DND-41 (cell line): ENCODE measurements at regions not wholly inside any gene's neighbourhood (a gene's known extent, or its start where the extent isn't known, plus 50 kb on each side); places are given as distances from the start of the nearest gene placed in this dataset.
"Not testable (repeated sequence)": the region's sequence is repeated elsewhere in the genome, so short reads cannot be mapped to it uniquely, and the experiment has no call there.

Source experiments
- EZH2 ChIP-seq: IDR thresholded peaks from 3 replicates; pipeline ENCODE4 v1.6.1; 2012; ENCODE audit warnings: borderline replicate concordance, low read depth, mild to moderate bottlenecking, moderate library complexity, low read length, inconsistent platforms; ENCODE audit not compliant: severe bottlenecking
- TF ChIP-seq, protein P1 (sequence below): IDR thresholded peaks from 2 replicates; pipeline ENCODE4 v1.5.1; 2012; ENCODE audit warnings: borderline replicate concordance, low read length, moderate library complexity, mild to moderate bottlenecking; ENCODE audit not compliant: poor library complexity, severe bottlenecking; ENCODE audit errors: extremely low read depth

GRCh38 chr14:48258703-48259102 is 583.3 kb upstream of the MDGA2 start:
- TF ChIP-seq, protein P1, sequence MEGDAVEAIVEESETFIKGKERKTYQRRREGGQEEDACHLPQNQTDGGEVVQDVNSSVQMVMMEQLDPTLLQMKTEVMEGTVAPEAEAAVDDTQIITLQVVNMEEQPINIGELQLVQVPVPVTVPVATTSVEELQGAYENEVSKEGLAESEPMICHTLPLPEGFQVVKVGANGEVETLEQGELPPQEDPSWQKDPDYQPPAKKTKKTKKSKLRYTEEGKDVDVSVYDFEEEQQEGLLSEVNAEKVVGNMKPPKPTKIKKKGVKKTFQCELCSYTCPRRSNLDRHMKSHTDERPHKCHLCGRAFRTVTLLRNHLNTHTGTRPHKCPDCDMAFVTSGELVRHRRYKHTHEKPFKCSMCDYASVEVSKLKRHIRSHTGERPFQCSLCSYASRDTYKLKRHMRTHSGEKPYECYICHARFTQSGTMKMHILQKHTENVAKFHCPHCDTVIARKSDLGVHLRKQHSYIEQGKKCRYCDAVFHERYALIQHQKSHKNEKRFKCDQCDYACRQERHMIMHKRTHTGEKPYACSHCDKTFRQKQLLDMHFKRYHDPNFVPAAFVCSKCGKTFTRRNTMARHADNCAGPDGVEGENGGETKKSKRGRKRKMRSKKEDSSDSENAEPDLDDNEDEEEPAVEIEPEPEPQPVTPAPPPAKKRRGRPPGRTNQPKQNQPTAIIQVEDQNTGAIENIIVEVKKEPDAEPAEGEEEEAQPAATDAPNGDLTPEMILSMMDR = not testable (repeated sequence)
- TF ChIP-seq EZH2 = not testable (repeated sequence)
